Peyer's patch (tissue), 4 donors: ENCODE measurements at regions not wholly inside any gene's neighbourhood (a gene's known extent, or its start where the extent isn't known, plus 50 kb on each side); places are given as distances from the start of the nearest gene placed in this dataset.

Source experiments
- CTCF ChIP-seq, 6 experiments: fragments of 450-650 bp in 4 of 6; fragments of 200-600 bp in 2 of 6; sonication (generic) in 1 of 6; IDR thresholded peaks; one replicate each; pipeline ENCODE4 v1.5.1; 2017 to 2019; ENCODE audit warnings: antibody characterized with exemption in 6 of 6, mild to moderate bottlenecking in 3 of 6, moderate library complexity in 1 of 6
- POLR2A ChIP-seq, 2 donors: fragments of 450-650 bp; IDR thresholded peaks; one replicate each; pipeline ENCODE4 v1.5.1; 2017; ENCODE audit warnings: antibody characterized with exemption in 2 of 2, mild to moderate bottlenecking in 2 of 2, moderate library complexity in 2 of 2

- TF ChIP-seq POLR2A (IDR thresholded peaks at IDR 0.05): no peak
- no peak for TF ChIP-seq CTCF (IDR thresholded peaks at IDR 0.05)
Observed at GRCh38 chr4:152126238-152126637, 365.4 kb upstream of the GATB start.
